H1 (cell line): ENCODE measurements at regions not wholly inside any gene's neighbourhood (a gene's known extent, or its start where the extent isn't known, plus 50 kb on each side); places are given as distances from the start of the nearest gene placed in this dataset.

Experiments used
- CTCF ChIA-PET: fragments of 300-600 bp; sonication (Branson Sonifier 250); formaldehyde crosslinking; loops from one replicate; lab custom pipeline; 2021; ENCODE audit not compliant: partially characterized antibody; lab: Charles Lee
- POLR2A ChIA-PET: fragments of 300-600 bp; sonication (Branson Sonifier 250); formaldehyde crosslinking; loops from one replicate; lab custom pipeline; 2021; ENCODE audit warnings: inconsistent platforms; ENCODE audit not compliant: partially characterized antibody; lab: Charles Lee
- DNase-seq, 2 experiments: peaks; one replicate each; pipeline versions ENCODE4 v3.0.0 to v3.0.0-alpha.2; 2010 to 2022; ENCODE audit warnings: low spot score in 2 of 2, low read depth in 1 of 2, mixed read lengths in 1 of 2
- FAIRE-seq: peaks from 2 replicates; lab custom pipeline; 2011; peaks lifted over from hg19 to GRCh38; lab: Jason Lieb, UNC
- H2AFZ ChIP-seq: 2 replicates; pipeline ENCODE4 v1.8.1; 2012; ENCODE audit warnings: low read length, inconsistent platforms
- H2AK5ac ChIP-seq: 2 replicates; pipeline ENCODE4 v1.6.1; 2013; ENCODE audit warnings: low read depth, low read length
- H2BK120ac ChIP-seq: replicated peaks from 2 replicates; pipeline ENCODE3; 2013; ENCODE audit warnings: low read depth, low read length, inconsistent platforms
- H2BK12ac ChIP-seq: 2 replicates; pipeline ENCODE4 v1.6.1; 2013; ENCODE audit warnings: low read depth, low read length
- H2BK15ac ChIP-seq: 2 replicates; pipeline ENCODE4 v1.6.1; 2013; ENCODE audit warnings: low read length
- H2BK20ac ChIP-seq: 2 replicates; pipeline ENCODE4 v1.6.1; 2013; ENCODE audit warnings: low read length
- H2BK5ac ChIP-seq: 2 replicates; pipeline ENCODE4 v1.6.1; 2013; ENCODE audit warnings: low read depth, low read length
- H3K14ac ChIP-seq: 2 replicates; pipeline ENCODE4 v1.6.1; 2013; ENCODE audit warnings: inconsistent platforms; ENCODE audit not compliant: insufficient read length
- H3K18ac ChIP-seq: 2 replicates; pipeline ENCODE4 v1.6.1; 2013; ENCODE audit warnings: low read length; ENCODE audit errors: extremely low read depth
- H3K23ac ChIP-seq: 2 replicates; pipeline ENCODE4 v1.6.1; 2013; ENCODE audit warnings: inconsistent platforms; ENCODE audit not compliant: insufficient read length
- H3K23me2 ChIP-seq: 2 replicates; pipeline ENCODE4 v1.6.1; 2013; ENCODE audit warnings: low read depth, low read length
- H3K27ac ChIP-seq: 2 replicates; pipeline ENCODE4 v1.6.1; 2011; ENCODE audit warnings: low read depth, low read length, inconsistent platforms
- H3K27me3 ChIP-seq, 4 experiments: replicated peaks in 1 of 4; 1 replicate in 1 of 4; 2 replicates in 3 of 4; pipeline versions ENCODE4 v1.6.1 to v1.8.1; 2011 to 2013; ENCODE audit warnings: low read length in 3 of 4, mild to moderate bottlenecking in 3 of 4, inconsistent platforms in 2 of 4, mixed read lengths in 2 of 4, moderate library complexity in 1 of 4; ENCODE audit not compliant: control insufficient read depth in 3 of 4, insufficient read depth in 3 of 4; ENCODE audit errors: extremely low read depth in 1 of 4
- H3K36me3 ChIP-seq, 4 experiments: 2 replicates each; pipeline versions ENCODE4 v1.6.1 to v1.8.1; 2011 to 2013; ENCODE audit warnings: mild to moderate bottlenecking in 4 of 4, low read length in 3 of 4, moderate library complexity in 2 of 4, control low read depth in 1 of 4, inconsistent platforms in 1 of 4; ENCODE audit not compliant: insufficient read depth in 4 of 4, control insufficient read depth in 2 of 4
- H3K4ac ChIP-seq: replicated peaks from 2 replicates; pipeline ENCODE3; 2013; ENCODE audit warnings: low read length, low read depth, mixed read lengths, inconsistent platforms; ENCODE audit not compliant: insufficient read length
- H3K4me1 ChIP-seq, 4 experiments: replicated peaks in 1 of 4; 1 replicate in 1 of 4; 2 replicates in 3 of 4; pipeline versions ENCODE4 v1.6.1 to v1.8.1; 2011 to 2013; ENCODE audit warnings: low read length in 3 of 4, inconsistent platforms in 2 of 4, mixed read lengths in 1 of 4; ENCODE audit not compliant: insufficient read depth in 4 of 4, control insufficient read depth in 3 of 4
- H3K4me2 ChIP-seq, 2 experiments: 2 replicates each; pipeline versions ENCODE4 v1.6.1 to v1.8.1; 2011 to 2013; ENCODE audit warnings: low read depth in 2 of 2, low read length in 2 of 2, control low read depth in 1 of 2, inconsistent platforms in 1 of 2, mild to moderate bottlenecking in 1 of 2; ENCODE audit not compliant: insufficient read depth in 1 of 2
- H3K4me3 ChIP-seq, 4 experiments: fragments of 200-600, 300-600 bp in 1 of 4; sonication (generic), shearing (Covaris generic), sonication (Bioruptor Twin) in 1 of 4; 2 replicates each; pipeline versions ENCODE4 v1.5.1 to v1.8.1; 2011 to 2016; ENCODE audit warnings: low read length in 4 of 4, low read depth in 3 of 4, control low read depth in 2 of 4, inconsistent platforms in 2 of 4, mild to moderate bottlenecking in 2 of 4, mixed read lengths in 1 of 4, moderate library complexity in 1 of 4; ENCODE audit not compliant: insufficient read depth in 2 of 4; ENCODE audit errors: extremely low read depth in 1 of 4
- H3K56ac ChIP-seq: replicated peaks from 2 replicates; pipeline ENCODE3; 2013; ENCODE audit warnings: low read depth, mild to moderate bottlenecking, mixed read lengths, low read length, inconsistent platforms; ENCODE audit not compliant: insufficient read length
- H3K79me1 ChIP-seq: 2 replicates; pipeline ENCODE4 v1.6.1; 2013; ENCODE audit warnings: low read depth, low read length, control low read depth
- H3K79me2 ChIP-seq, 2 experiments: 2 replicates each; pipeline versions ENCODE4 v1.6.1 to v1.8.1; 2012 to 2013; ENCODE audit warnings: low read length in 2 of 2, mild to moderate bottlenecking in 2 of 2, inconsistent platforms in 1 of 2; ENCODE audit not compliant: insufficient read depth in 2 of 2, control insufficient read depth in 1 of 2
- H3K9ac ChIP-seq, 4 experiments: replicated peaks in 1 of 4; 1 replicate in 1 of 4; 2 replicates in 3 of 4; pipeline versions ENCODE4 v1.6.1 to v1.8.1; 2011 to 2013; ENCODE audit warnings: low read depth in 3 of 4, low read length in 3 of 4, control low read depth in 2 of 4, mild to moderate bottlenecking in 2 of 4, moderate library complexity in 2 of 4, inconsistent platforms in 1 of 4; ENCODE audit errors: extremely low read depth in 1 of 4
- H3K9me3 ChIP-seq, 2 experiments: 2 replicates each; pipeline versions ENCODE4 v1.6.1 to v1.8.1; 2012 to 2013; ENCODE audit warnings: mild to moderate bottlenecking in 2 of 2, moderate library complexity in 2 of 2, control low read depth in 1 of 2, inconsistent platforms in 1 of 2, low read depth in 1 of 2, low read length in 1 of 2, mixed read lengths in 1 of 2; ENCODE audit not compliant: insufficient read depth in 2 of 2
- H4K20me1 ChIP-seq, 2 experiments: replicated peaks in 1 of 2; 2 replicates each; pipeline versions ENCODE3 to v1.8.1; 2011 to 2013; ENCODE audit warnings: inconsistent platforms in 2 of 2, low read length in 2 of 2, mild to moderate bottlenecking in 1 of 2; ENCODE audit not compliant: insufficient read depth in 2 of 2, control insufficient read depth in 1 of 2
- H4K5ac ChIP-seq: 2 replicates; pipeline ENCODE4 v1.6.1; 2013; ENCODE audit warnings: low read length, low read depth, mixed read lengths, inconsistent platforms; ENCODE audit not compliant: insufficient read length
- H4K8ac ChIP-seq: 2 replicates; pipeline ENCODE4 v1.8.0; 2013; ENCODE audit warnings: mild to moderate bottlenecking, moderate library complexity, low read length, inconsistent platforms; ENCODE audit not compliant: insufficient read depth; ENCODE audit errors: extremely low read depth
- H4K91ac ChIP-seq: replicated peaks from 2 replicates; pipeline ENCODE3; 2013; ENCODE audit warnings: low read length, mixed read lengths, inconsistent platforms; ENCODE audit not compliant: insufficient read length
- CEBPB ChIP-seq: IDR thresholded peaks from 2 replicates; pipeline ENCODE4 v1.6.1; 2012; ENCODE audit warnings: low read depth, low read length
- CTBP2 ChIP-seq: IDR thresholded peaks from 2 replicates; pipeline ENCODE4 v1.7.0; 2011; ENCODE audit warnings: borderline replicate concordance, mild to moderate bottlenecking, moderate library complexity, mixed read lengths, low read length; ENCODE audit not compliant: insufficient read depth, insufficient read length
- FOSL1 ChIP-seq: IDR thresholded peaks from 2 replicates; pipeline ENCODE4 v1.6.1; 2011; ENCODE audit warnings: mild to moderate bottlenecking, low read depth, low read length, moderate library complexity; ENCODE audit not compliant: insufficient read depth
- JUN ChIP-seq: IDR thresholded peaks from 2 replicates; pipeline ENCODE4 v1.6.1; 2011; ENCODE audit warnings: low read depth, mild to moderate bottlenecking, improper control_type of control experiment, low read length
- NANOG ChIP-seq: IDR thresholded peaks from 2 replicates; pipeline ENCODE4 v1.6.1; 2011; ENCODE audit warnings: low read length, low read depth, mild to moderate bottlenecking, inconsistent platforms; ENCODE audit not compliant: insufficient read depth, poor library complexity, severe bottlenecking
- POLR2AphosphoS5 ChIP-seq: IDR thresholded peaks from 2 replicates; pipeline ENCODE4 v1.6.1; 2011; ENCODE audit warnings: low read depth, low read length
- RFX5 ChIP-seq: IDR thresholded peaks from 2 replicates; pipeline ENCODE4 v1.6.1; 2011; ENCODE audit warnings: low read depth, low read length, improper control_type of control experiment, borderline replicate concordance
- RXRA ChIP-seq: IDR thresholded peaks from 2 replicates; pipeline ENCODE4 v1.6.1; 2011; ENCODE audit warnings: low read depth, mild to moderate bottlenecking, low read length, moderate library complexity; ENCODE audit not compliant: insufficient read depth
- SP1 ChIP-seq: IDR thresholded peaks from 2 replicates; pipeline ENCODE4 v1.6.1; 2011; ENCODE audit warnings: low read depth, low read length
- TEAD4 ChIP-seq: IDR thresholded peaks from 2 replicates; pipeline ENCODE4 v1.6.1; 2012; ENCODE audit warnings: low read depth, low read length, inconsistent platforms, mixed read lengths
- ZNF274 ChIP-seq: IDR thresholded peaks from 2 replicates; pipeline ENCODE4 v1.7.0; 2012; ENCODE audit warnings: low read length, borderline replicate concordance; ENCODE audit errors: extremely low read depth
- TF ChIP-seq, protein P1 (sequence below): IDR thresholded peaks from 2 replicates; pipeline ENCODE4 v1.6.1; 2012; ENCODE audit warnings: inconsistent platforms
- TF ChIP-seq, protein P2 (sequence below), 3 experiments: IDR thresholded peaks; 1 replicate in 2 of 3; 2 replicates in 1 of 3; pipeline versions ENCODE4 v1.5.1 to v1.6.1; 2011; ENCODE audit warnings: low read length in 3 of 3, mild to moderate bottlenecking in 3 of 3, inconsistent platforms in 2 of 3, low read depth in 1 of 3, moderate library complexity in 1 of 3; ENCODE audit not compliant: insufficient read depth in 1 of 3; ENCODE audit errors: control extremely low read depth in 1 of 3

- Histone ChIP-seq H4K5ac (no peak overlapping the region), H3K79me2 (no peaks in the 10 kb centered on the region), H4K91ac (no peak overlapping the region), H2AFZ (no peak overlapping the region), H3K9me3 (peaks cover 0 to 2% of the 10 kb centered on the region in 2 experiments; a peak in 1 of 4 replicates), H3K4me2 (no peak overlapping the region), H3K36me3 (no peaks in the 10 kb centered on the region), H4K8ac (no peak overlapping the region), H3K23me2 (no peaks in the 10 kb centered on the region), H3K56ac (no peak overlapping the region), H3K14ac (no peak overlapping the region), H2BK120ac (no peak overlapping the region), H3K23ac (no peak overlapping the region), H3K27ac (no peak overlapping the region), H3K27me3 (no peaks in the 10 kb centered on the region), H3K4ac (no peak overlapping the region), H3K79me1 (no peaks in the 10 kb centered on the region), H3K4me1 (no peaks in the 10 kb centered on the region), H2BK5ac (no peak overlapping the region), H2BK15ac (no peak overlapping the region), H3K9ac (no peak overlapping the region), H2BK12ac (no peak overlapping the region), H4K20me1 (no peaks in the 10 kb centered on the region), H3K18ac (no peak overlapping the region), H2BK20ac (no peak overlapping the region), H3K4me3 (no peak overlapping the region), H2AK5ac (no peak overlapping the region)
- DNase-seq (no peak), FAIRE-seq (no peak)
- ChIA-PET POLR2A (no interaction called here), CTCF (interaction anchor here (1.1 kb wide), 1 partner anchor 8 kb away, joined by 3 read pairs; no protein-coding TSS in a partner anchor)
- TF ChIP-seq SP1: no peak
- no peak for TF ChIP-seq JUN
- TF ChIP-seq FOSL1: no peak
- TF ChIP-seq, protein P1, sequence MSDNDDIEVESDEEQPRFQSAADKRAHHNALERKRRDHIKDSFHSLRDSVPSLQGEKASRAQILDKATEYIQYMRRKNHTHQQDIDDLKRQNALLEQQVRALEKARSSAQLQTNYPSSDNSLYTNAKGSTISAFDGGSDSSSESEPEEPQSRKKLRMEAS: no peak
- no peak for TF ChIP-seq CEBPB
- no peak for TF ChIP-seq ZNF274
- no peak for TF ChIP-seq CTBP2
- TF ChIP-seq TEAD4: no peak
- no peak for TF ChIP-seq NANOG
- no peak for TF ChIP-seq POLR2AphosphoS5
- TF ChIP-seq, protein P2, sequence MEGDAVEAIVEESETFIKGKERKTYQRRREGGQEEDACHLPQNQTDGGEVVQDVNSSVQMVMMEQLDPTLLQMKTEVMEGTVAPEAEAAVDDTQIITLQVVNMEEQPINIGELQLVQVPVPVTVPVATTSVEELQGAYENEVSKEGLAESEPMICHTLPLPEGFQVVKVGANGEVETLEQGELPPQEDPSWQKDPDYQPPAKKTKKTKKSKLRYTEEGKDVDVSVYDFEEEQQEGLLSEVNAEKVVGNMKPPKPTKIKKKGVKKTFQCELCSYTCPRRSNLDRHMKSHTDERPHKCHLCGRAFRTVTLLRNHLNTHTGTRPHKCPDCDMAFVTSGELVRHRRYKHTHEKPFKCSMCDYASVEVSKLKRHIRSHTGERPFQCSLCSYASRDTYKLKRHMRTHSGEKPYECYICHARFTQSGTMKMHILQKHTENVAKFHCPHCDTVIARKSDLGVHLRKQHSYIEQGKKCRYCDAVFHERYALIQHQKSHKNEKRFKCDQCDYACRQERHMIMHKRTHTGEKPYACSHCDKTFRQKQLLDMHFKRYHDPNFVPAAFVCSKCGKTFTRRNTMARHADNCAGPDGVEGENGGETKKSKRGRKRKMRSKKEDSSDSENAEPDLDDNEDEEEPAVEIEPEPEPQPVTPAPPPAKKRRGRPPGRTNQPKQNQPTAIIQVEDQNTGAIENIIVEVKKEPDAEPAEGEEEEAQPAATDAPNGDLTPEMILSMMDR (IDR thresholded peaks at IDR 0.05; ENCODE audit: control extremely low read depth in 1 of 3, insufficient read depth in 1 of 3, low read depth in 1 of 3, low read length in 3 of 3): no peak
- no peak for TF ChIP-seq RFX5
- TF ChIP-seq RXRA: no peak
Observed at GRCh38 chr10:125359401-125359800, 199.0 kb upstream of the CTBP2 start.
